ENCODE measurements at regions not wholly inside any gene's neighbourhood (a gene's known extent, or its start where the extent isn't known, plus 50 kb on each side); places are given as distances from the start of the nearest gene placed in this dataset.

- TF ChIP-seq JUN (IDR thresholded peaks at IDR 0.05; ENCODE audit: low read depth, low read length), result no peak
- TF ChIP-seq KDM5A (IDR thresholded peaks at IDR 0.05; ENCODE audit: low read length), result no peak
- TF ChIP-seq TCF12 (IDR thresholded peaks at IDR 0.05; ENCODE audit: low read depth, low read length), result no peak
- no peak for TF ChIP-seq POLR2AphosphoS5 (IDR thresholded peaks at IDR 0.05; ENCODE audit: low read depth, low read length)
- no peak for TF ChIP-seq RXRA (IDR thresholded peaks at IDR 0.05; ENCODE audit: insufficient read depth, low read depth, low read length)
- no peak for TF ChIP-seq MAFK (IDR thresholded peaks at IDR 0.05; ENCODE audit: low read depth, low read length)
Measured at GRCh38 chr11:112771851-112772250, 189.4 kb upstream of the NCAM1 start (continued).

All from H1 (cell line).